Left ventricle myocardium superior (tissue), 1 donor: ENCODE measurements at regions not wholly inside any gene's neighbourhood (a gene's known extent, or its start where the extent isn't known, plus 50 kb on each side); places are given as distances from the start of the nearest gene placed in this dataset.
"Not testable (repeated sequence)": the region's sequence is repeated elsewhere in the genome, so short reads cannot be mapped to it uniquely, and the experiment has no call there.

Experiments
- ATAC-seq: fragments of 200-7000 bp; cut with Tn5 transposase; one replicate; pipeline ENCODE4 v1.9.1; 2020; ENCODE audit warnings: mild to moderate bottlenecking, moderate library complexity
- DNase-seq: peaks from one replicate; pipeline ENCODE4 v3.0.0-alpha.2; 2020
- intact Hi-C: fragments of 100-400 bp; cut with micrococcal nuclease; formaldehyde crosslinking; loops from one replicate; pipeline ENCODE4 v1.11.0; 2022
- donor health status: DM: no; HTN: yes; CAD: no; lungs with severe emphysema.

GRCh38 chr3:145316253-145316652 is 844.7 kb downstream of the PLOD2 start:
- DNase-seq, intact Hi-C loops: not testable (repeated sequence)

GRCh38 chr3:145326666-145327065 is 834.3 kb downstream of the PLOD2 start:
- intact Hi-C loops = no loop called here

More at GRCh38 chr3:145316253-145316652, 844.7 kb downstream of the PLOD2 start:
- ATAC-seq = not testable (repeated sequence)

GRCh38 chr3:145333427-145333826 is 827.6 kb downstream of the PLOD2 start:
- peak; percentile 23 for DNase-seq

More at GRCh38 chr3:145326666-145327065, 834.3 kb downstream of the PLOD2 start:
- ATAC-seq (no peak), DNase-seq (no peak)

GRCh38 chr3:145333931-145334330 is 827.1 kb downstream of the PLOD2 start:
- intact Hi-C loops = no loop called here
- DNase-seq (no peak), ATAC-seq (no peak)

More at GRCh38 chr3:145333427-145333826, 827.6 kb downstream of the PLOD2 start:
- intact Hi-C loops, ATAC-seq: not testable (repeated sequence)

- intact Hi-C loops = no loop called here
- no peak for DNase-seq
- ATAC-seq = no peak
Observed at GRCh38 chr3:145355206-145355605, 805.8 kb downstream of the PLOD2 start.

- intact Hi-C loops = no loop called here
- ATAC-seq (no peak), DNase-seq (no peak)
Observed at GRCh38 chr3:145357453-145357852, 803.5 kb downstream of the PLOD2 start.

GRCh38 chr3:145359040-145359439 is 801.9 kb downstream of the PLOD2 start:
- no peak for DNase-seq
- intact Hi-C loops = no loop called here
- no peak for ATAC-seq

- ATAC-seq = no peak
- no peak for DNase-seq
- intact Hi-C loops = no loop called here
Observed at GRCh38 chr3:145368748-145369147, 792.2 kb downstream of the PLOD2 start.

- no peak for ATAC-seq
- DNase-seq = no peak
- intact Hi-C loops = no loop called here
Observed at GRCh38 chr3:145370870-145371269, 790.1 kb downstream of the PLOD2 start.

GRCh38 chr3:145377301-145377700 is 783.7 kb downstream of the PLOD2 start:
- ATAC-seq (no peak), DNase-seq (no peak)
- intact Hi-C loops = no loop called here

GRCh38 chr3:145383416-145383815 is 777.6 kb downstream of the PLOD2 start:
- intact Hi-C loops = no loop called here
- DNase-seq (no peak), ATAC-seq (no peak)

GRCh38 chr3:145384307-145384706 is 776.7 kb downstream of the PLOD2 start:
- DNase-seq (no peak), ATAC-seq (no peak)
- intact Hi-C loops = no loop called here

- DNase-seq = no peak
- ATAC-seq = no peak
- intact Hi-C loops = no loop called here
Observed at GRCh38 chr3:145387211-145387610, 773.8 kb downstream of the PLOD2 start.

GRCh38 chr3:145395421-145395820 is 765.6 kb downstream of the PLOD2 start:
- DNase-seq (no peak), ATAC-seq (no peak)
- intact Hi-C loops = no loop called here

GRCh38 chr3:145411605-145412004 is 749.4 kb downstream of the PLOD2 start:
- intact Hi-C loops = no loop called here
- ATAC-seq (no peak), DNase-seq (no peak)

GRCh38 chr3:145417678-145418077 is 743.3 kb downstream of the PLOD2 start:
- intact Hi-C loops = no loop called here
- DNase-seq (no peak), ATAC-seq (no peak)

GRCh38 chr3:145422556-145422955 is 738.4 kb downstream of the PLOD2 start:
- ATAC-seq = no peak
- DNase-seq = no peak
- intact Hi-C loops = no loop called here

GRCh38 chr3:145427355-145427754 is 733.6 kb downstream of the PLOD2 start:
- ATAC-seq (no peak), DNase-seq (no peak)
- intact Hi-C loops = no loop called here

- ATAC-seq (no peak), DNase-seq (no peak)
- intact Hi-C loops = no loop called here
Observed at GRCh38 chr3:145429546-145429945, 731.4 kb downstream of the PLOD2 start.

GRCh38 chr3:145448436-145448835 is 712.5 kb downstream of the PLOD2 start:
- no peak for DNase-seq
- intact Hi-C loops = no loop called here
- ATAC-seq = no peak

GRCh38 chr3:145450018-145450682 is 710.8 kb downstream of the PLOD2 start:
- intact Hi-C loops = no loop called here
- ATAC-seq (no peak), DNase-seq (no peak)
